RWPE2 (cell line): ENCODE measurements at regions not wholly inside any gene's neighbourhood (a gene's known extent, or its start where the extent isn't known, plus 50 kb on each side); places are given as distances from the start of the nearest gene placed in this dataset.

Source experiments
- ATAC-seq: fragments of 200-7000 bp; cut with Tn5 transposase; 3 replicates; pipeline ENCODE4 v1.9.1; 2021; ENCODE audit warnings: low read depth
- DNase-seq: peaks from one replicate; pipeline ENCODE4 v3.0.0-alpha.2; 2020; ENCODE audit warnings: low spot score
- H3K27ac ChIP-seq: fragments of 450-650 bp; 2 replicates; pipeline ENCODE4 v1.5.1; 2017; ENCODE audit warnings: mild to moderate bottlenecking; ENCODE audit not compliant: poor library complexity, severe bottlenecking
- H3K27me3 ChIP-seq: fragments of 250-450 bp; sonication (Bioruptor Pico); 2 replicates; pipeline ENCODE4 v1.5.1; 2021; ENCODE audit warnings: mild to moderate bottlenecking, moderate library complexity; ENCODE audit not compliant: insufficient read depth, poor library complexity, severe bottlenecking
- H3K36me3 ChIP-seq: fragments of 250-450 bp; sonication (Bioruptor Pico); 2 replicates; pipeline ENCODE4 v1.5.1; 2020; ENCODE audit warnings: low read depth, mild to moderate bottlenecking, moderate library complexity
- H3K4me1 ChIP-seq: fragments of 250-450 bp; sonication (Bioruptor Pico); 2 replicates; pipeline ENCODE4 v1.5.1; 2021; ENCODE audit warnings: mild to moderate bottlenecking, moderate library complexity; ENCODE audit not compliant: insufficient read depth, poor library complexity, severe bottlenecking
- H3K4me3 ChIP-seq: fragments of 250-450 bp; sonication (Bioruptor Pico); 2 replicates; pipeline ENCODE4 v1.5.1; 2021; ENCODE audit warnings: mild to moderate bottlenecking, moderate library complexity; ENCODE audit not compliant: severe bottlenecking
- H3K9me3 ChIP-seq: fragments of 250-450 bp; sonication (Bioruptor Pico); 2 replicates; pipeline ENCODE4 v1.5.1; 2021; ENCODE audit warnings: mild to moderate bottlenecking, moderate library complexity; ENCODE audit not compliant: severe bottlenecking
- TF ChIP-seq, protein P1 (sequence below): fragments of 450-650 bp; IDR thresholded peaks from one replicate; pipeline ENCODE4 v1.5.1; 2017; ENCODE audit warnings: mild to moderate bottlenecking, moderate library complexity; ENCODE audit not compliant: poor library complexity, severe bottlenecking

DNA sequence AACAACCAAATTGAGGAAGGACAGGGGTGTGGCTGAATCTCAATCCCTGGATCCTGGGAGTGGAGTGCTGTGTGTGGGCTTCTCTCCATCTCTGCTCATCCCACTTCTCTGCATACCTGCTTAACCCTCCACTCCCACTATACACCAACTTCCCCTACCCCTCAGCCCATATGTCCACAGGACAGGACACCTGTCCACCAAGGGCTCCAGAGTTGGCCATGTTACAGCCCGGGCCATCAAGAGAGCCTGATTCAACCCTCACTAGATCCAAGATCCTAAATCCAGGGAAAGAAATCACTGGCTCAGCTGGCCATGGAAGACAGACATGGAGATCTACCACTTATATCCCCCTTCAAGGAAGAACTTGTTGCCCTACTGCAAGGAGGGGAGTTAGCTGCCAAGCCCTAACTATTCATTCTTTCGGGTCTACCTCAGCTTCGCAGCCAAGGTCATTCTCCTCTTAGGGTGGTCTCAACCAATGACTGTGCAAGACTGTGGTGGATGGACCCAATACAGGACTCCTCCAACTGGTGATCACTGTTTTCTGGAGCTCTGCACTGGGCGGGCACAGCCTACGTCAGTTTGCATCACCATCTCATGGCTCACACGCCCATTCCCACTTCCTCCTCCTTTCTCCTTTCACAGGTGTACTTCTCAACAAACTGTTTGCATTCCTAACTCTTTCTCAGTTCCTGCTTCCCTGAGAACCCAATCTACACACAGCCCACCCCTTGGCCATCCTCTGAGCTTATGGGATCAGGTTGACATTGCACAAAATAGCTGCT is 53.7 kb upstream of the ZBTB43 start:
- Histone ChIP-seq H3K4me3 (no peak overlapping the region), H3K9me3 (no peaks in the 10 kb centered on the region), H3K36me3 (no peaks in the 10 kb centered on the region), H3K27ac (no peak overlapping the region), H3K4me1 (no peaks in the 10 kb centered on the region), H3K27me3 (no peaks in the 10 kb centered on the region)
- no peak for DNase-seq
- TF ChIP-seq, protein P1, sequence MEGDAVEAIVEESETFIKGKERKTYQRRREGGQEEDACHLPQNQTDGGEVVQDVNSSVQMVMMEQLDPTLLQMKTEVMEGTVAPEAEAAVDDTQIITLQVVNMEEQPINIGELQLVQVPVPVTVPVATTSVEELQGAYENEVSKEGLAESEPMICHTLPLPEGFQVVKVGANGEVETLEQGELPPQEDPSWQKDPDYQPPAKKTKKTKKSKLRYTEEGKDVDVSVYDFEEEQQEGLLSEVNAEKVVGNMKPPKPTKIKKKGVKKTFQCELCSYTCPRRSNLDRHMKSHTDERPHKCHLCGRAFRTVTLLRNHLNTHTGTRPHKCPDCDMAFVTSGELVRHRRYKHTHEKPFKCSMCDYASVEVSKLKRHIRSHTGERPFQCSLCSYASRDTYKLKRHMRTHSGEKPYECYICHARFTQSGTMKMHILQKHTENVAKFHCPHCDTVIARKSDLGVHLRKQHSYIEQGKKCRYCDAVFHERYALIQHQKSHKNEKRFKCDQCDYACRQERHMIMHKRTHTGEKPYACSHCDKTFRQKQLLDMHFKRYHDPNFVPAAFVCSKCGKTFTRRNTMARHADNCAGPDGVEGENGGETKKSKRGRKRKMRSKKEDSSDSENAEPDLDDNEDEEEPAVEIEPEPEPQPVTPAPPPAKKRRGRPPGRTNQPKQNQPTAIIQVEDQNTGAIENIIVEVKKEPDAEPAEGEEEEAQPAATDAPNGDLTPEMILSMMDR = no peak
- no peak for ATAC-seq

DNA sequence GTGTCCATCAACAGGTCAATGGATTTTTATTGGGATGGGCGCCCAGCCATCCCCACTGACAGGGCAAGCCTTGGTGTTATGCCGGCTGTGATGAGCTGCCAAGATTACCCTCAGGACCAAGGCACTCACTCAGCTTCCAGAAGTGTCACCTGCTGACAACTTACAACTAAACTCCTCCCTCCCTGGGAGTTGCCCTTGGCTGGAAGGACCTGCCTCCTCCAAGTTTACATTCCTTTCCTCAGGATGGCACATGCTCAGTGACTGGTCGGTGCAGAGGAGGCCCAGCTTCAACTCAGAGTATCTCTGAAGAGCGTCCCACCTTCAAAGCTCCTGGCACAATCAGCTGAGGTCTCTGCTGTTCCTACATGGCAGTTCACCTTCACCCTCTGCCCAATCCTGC is 52.5 kb upstream of the ZBTB43 start:
- no peak for DNase-seq
- TF ChIP-seq, protein P1 = no peak
- no peaks in the 10 kb centered on the region for H3K27me3 ChIP-seq

DNA sequence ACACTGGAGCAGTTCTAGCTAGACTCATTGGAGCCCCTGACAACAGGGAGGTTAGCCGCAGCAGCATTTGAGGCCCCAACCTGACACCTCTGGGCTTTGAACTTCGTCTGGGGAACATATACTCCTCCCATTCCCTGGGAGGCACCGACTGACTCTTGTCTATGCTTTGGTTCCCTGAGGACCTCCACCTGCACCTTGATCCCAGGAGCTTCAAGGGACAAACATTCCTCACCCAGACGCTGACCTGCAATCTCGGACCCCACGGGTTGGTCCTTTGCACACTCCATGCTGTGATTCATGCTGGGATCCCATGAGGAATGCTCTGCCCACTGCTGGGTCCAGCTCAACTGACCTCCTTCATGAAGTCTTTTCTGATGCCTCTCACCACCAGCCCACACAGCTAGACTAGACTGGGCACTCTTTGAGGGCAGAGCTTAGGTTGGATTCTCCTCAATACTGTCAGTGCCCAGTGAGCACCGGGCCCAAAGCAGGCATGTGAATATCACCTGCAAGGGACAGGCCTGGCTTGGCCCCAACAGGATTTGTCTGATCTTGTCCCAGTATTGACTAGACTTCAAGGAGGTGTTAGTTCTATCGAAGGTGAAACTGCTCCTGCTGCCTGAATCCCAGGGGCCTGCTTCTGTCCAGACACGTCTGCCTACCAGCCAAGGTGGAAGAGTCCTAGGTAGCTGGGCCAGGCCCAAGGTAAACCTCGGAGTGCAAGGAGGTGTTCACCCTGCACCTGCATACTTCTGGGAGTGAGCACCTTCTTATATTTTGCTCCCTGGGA is 51.8 kb upstream of the ZBTB43 start:
- Histone ChIP-seq H3K27ac (no peak overlapping the region), H3K27me3 (no peaks in the 10 kb centered on the region), H3K4me3 (no peak overlapping the region), H3K36me3 (no peaks in the 10 kb centered on the region), H3K4me1 (no peaks in the 10 kb centered on the region), H3K9me3 (no peaks in the 10 kb centered on the region)
- ATAC-seq (peak; percentile 80), DNase-seq (no peak)
- TF ChIP-seq, protein P1 = no peak

More for the DNA sequence above, 52.5 kb upstream of the ZBTB43 start:
- Histone ChIP-seq H3K4me1 (no peaks in the 10 kb centered on the region), H3K9me3 (no peaks in the 10 kb centered on the region), H3K36me3 (no peaks in the 10 kb centered on the region), H3K27ac (no peak overlapping the region), H3K4me3 (no peak overlapping the region)
- ATAC-seq = peak; percentile 40; the same call in 2 of the 3 replicates

DNA sequence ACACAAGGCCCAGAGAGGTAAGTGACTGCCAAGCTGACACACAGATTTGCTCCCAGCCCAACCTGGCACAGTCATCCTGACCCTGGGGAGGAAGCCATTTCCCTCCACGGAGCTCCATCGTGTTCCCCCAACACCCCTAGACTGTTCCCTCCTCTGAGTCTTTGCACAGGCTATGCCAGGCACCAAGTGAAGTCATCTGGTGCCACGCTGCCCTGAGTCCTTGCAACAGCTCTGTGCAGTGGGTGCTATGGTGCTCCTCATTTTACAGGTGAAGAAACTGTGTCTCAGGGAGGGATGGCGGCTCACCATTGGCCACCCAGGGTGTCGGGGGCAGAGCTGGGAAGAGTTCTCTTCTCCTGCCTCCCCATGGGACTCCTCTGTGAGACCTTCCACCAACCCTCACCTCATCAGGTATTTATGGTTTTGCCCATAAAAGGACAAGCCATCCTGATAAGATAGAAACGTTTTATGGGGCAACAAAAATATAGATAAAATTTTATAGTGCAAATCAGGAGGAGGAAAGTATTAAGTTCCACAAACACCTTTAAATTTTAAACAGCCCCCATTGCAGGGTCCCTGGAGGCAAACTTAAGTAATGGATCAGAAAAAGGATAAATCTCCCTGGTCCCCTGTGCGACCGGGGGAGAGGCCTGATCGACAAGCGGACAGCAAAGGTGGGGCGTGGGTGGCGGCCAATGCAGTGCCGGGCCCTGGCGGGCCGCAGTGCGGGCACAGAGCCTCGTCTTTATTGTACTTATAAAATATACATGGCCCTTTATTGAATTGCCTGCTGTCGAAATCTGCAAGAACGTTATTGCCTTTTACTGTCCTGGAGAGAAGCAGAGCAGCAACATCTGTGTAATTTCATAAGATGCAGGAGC is 50.2 kb upstream of the ZBTB43 start:
- no peak for DNase-seq
- Histone ChIP-seq H3K4me1 (no peaks in the 10 kb centered on the region), H3K36me3 (no peaks in the 10 kb centered on the region), H3K27ac (no peak overlapping the region), H3K9me3 (no peaks in the 10 kb centered on the region), H3K27me3 (no peaks in the 10 kb centered on the region), H3K4me3 (no peak overlapping the region)
- TF ChIP-seq, protein P1 = no peak
- no peak for ATAC-seq
